Hematopoietic multipotent progenitor cell treated with erythropoietin and hydrocortisone succinate and interleukin-3 and kit ligand, for 4 days (in vitro differentiated cells): ENCODE measurements at regions not wholly inside any gene's neighbourhood (a gene's known extent, or its start where the extent isn't known, plus 50 kb on each side); places are given as distances from the start of the nearest gene placed in this dataset.
"Not testable (repeated sequence)": the region's sequence is repeated elsewhere in the genome, so short reads cannot be mapped to it uniquely, and the experiment has no call there.

Experiments
- DNase-seq: peaks from one replicate; pipeline ENCODE4 v3.0.0-alpha.2; 2015

DNA sequence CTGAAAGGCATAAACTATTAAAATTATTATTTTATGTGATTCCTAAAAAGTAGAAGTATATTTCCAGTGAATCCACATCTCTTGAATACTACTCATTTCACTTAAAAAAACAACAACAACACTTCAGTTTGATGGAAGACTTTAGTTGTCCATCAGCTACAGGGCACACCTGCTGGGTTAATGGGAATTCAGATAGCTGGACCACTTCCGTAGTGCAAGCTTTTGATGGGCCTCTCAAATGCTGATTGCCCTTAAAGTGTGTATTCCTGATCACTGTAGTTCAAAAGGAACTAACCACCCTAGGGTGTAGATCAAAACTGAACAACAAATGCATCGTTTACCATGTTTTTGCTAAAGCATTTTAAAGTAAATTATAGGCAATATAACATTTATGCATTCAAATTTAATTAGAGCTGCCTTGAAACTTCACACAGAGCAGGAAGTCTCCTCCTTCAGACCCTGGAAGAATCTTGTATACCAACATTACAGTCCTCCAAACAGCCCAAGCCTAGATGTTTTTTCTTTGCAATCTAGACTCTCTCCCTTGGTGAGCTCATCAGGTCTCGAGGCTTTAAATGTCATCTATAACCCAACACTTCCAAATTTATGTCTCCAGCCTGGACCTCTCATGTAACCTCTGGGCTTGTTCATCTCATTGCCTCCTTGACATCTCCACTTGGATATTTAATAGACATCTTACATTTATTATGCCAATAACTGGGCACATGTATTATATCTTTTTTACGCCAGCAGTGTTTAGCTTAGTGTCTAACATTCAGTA lies 510.1 kb upstream of the SLC39A10 start:
- no peak for DNase-seq

DNA sequence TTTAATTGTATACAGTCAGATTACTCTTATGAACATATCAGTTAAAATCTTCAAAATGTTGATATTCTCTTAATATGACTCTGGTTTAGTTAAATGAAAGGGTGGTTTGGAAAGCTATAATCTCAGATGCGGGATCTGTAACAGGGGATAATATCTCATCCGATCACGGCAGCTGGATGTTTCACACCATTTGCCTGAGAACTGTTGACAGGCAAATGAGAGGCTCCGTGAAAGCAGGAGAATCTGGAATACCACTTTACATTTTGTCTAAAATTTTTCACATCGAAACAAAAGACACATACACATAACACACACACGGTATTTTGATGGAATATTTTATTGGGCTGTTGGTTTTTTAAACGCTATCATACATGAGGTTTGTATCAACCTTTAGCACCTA lies 518.6 kb upstream of the SLC39A10 start:
- DNase-seq: no peak

DNA sequence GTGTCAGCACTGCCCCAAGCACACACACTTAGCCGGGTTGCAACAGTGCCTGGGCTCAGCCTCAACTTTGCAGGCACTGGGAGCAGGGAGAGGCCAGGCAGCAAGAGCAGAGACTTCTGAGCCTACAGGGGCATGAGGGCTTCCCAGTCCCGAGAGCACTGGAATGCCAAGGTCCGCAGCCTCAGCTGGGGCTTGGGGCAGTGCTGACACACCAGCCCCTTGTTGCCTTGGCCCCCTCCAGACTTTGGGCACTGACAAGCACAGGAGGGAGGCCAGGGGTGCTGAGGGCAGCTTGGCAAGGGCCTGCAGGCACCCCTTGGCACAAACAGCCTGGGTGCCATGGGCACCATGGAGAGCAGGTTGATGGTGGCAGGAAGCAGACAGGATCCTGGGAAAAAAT lies 531.1 kb upstream of the SLC39A10 start:
- not testable (repeated sequence) for DNase-seq

DNA sequence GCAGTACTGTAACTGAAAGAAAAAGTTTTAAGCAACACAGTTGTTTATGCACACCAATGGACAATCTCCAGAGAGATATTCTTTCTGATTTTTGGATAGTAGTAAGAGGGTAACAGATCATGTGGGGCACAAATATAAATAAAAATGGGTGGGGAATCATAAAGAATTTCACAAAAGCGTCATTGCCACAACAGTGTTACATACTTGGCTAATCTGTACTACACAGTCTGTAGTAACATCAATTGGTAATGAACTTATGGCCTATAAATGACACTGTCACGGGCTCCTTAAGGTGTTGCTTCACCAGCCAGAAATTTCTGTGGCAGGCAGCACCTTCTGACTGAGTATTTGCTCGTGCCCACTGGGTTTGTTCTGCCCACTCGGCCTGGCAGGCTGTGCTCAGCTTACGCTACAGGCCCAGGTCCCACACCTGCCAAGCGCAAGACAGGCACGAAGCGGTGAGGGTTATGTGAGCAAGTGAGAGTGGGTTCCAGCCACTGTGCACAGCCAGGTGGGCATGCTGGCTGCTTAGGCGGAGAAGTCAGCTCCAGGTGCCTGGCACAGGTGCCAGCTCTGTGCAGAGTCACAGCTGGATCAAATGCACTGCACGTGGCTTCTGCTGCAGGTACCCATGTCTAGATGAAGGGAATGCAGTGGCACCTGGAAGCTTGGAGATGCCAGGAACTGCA lies 532.5 kb upstream of the SLC39A10 start:
- no peak for DNase-seq

DNA sequence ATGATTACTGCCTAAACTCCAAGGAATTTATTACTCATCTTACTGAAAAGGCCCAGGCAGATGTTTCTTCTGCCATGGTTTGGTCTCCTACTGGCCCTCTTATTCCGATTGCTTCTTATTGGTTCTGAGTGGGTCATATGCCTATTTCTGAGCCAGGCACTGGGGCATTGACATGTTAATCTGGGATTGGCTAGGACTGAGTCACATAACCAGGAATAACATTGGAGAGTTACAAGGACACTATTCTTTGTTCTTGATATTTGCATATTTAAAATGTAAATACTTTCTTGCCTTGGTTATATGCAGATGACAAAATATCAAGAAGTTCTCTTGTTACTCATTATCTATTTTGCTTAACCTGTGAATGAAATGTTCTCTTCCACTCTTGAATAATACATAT lies 534.4 kb upstream of the SLC39A10 start:
- DNase-seq: no peak

DNA sequence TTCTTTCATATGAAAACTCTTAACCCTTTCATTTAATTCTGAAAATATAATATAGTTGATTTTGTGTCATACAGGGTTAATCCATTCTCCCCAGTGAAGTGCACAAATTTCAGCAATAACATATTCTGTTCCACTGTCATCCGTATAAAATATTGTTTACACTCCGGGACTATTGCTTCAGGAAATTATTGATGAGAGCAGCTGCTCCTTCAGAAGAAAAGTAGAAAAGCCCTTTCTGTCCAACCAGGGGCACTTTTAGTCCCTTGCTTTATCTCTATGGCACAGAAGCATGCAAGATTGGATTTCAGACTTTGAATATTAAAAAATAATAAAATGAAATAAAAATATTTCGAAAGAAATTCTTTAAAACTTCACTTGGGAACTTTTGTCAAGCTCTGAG lies 535.7 kb upstream of the SLC39A10 start:
- DNase-seq: no peak

DNA sequence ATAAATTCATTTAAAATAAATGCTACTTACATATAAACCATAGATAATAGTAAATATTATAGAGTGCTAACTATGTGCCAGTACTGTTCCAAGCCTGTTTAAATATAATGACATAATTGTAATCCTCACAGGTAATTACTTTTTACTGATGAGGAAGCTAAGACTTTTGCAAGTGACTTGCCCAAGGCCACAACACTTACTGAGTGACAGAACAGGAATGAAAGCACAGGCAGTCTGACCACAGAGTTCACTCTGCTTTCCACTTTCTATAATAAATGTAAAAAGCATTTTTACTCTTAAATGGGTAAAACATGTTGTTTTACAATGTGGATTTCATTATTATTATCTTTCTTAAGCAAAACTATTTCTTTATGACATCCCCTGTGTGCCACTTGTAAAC lies 537.8 kb upstream of the SLC39A10 start:
- no peak for DNase-seq

DNA sequence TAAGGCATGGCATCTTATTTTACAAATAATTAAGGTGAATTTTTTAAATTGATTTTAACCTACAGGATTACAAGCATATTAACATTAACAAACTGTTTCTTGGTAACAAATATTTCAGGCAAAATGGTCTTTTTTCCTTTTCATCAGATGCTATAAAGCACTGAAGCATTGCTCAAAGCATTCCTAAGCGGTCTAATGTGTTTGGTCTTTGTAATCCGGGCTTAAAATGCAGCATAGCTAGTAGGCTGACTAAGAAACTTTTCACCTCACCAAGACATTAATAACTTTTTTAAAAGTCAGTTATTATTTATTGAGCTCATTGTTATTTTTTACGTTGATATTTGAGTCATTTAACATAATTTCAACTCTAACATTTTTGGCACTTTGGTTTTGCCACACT lies 538.8 kb upstream of the SLC39A10 start:
- no peak for DNase-seq

DNA sequence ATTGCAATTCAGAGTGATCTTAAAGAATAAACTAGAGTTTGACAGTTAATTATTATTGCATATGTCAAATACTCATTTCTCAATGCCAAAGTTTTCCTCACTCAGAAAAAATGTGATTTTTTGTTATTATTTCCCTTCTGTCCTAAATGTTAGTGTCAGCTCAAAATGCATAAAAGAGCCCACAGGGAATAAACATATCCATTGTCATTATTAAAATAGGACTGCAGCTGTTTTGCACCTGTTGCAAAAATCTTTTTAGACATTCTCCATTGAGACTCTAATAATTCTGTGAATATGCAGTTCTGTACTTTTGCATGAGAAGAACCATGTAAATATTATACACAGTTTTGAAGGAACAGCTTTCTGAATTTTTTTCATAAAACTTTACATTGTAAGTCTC lies 540.0 kb upstream of the SLC39A10 start:
- no peak for DNase-seq

DNA sequence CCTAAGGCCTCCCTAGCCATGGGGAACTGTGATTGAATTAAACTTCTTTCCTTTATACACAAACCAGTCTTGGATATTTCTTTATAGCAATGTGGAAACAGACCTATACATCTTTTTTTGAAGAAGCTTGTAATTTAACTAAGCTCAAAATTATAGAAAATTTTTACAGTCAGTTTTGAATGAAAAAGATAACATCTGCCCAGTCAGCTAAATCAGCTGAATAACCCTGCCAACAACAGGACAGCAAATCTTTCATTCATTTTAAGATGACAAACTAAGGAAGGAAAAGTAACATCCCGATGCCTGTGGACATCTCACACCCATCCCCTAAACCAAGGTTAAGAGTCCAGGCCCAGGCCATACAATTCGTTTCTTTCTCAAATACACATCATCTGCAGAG lies 541.3 kb upstream of the SLC39A10 start:
- no peak for DNase-seq

DNA sequence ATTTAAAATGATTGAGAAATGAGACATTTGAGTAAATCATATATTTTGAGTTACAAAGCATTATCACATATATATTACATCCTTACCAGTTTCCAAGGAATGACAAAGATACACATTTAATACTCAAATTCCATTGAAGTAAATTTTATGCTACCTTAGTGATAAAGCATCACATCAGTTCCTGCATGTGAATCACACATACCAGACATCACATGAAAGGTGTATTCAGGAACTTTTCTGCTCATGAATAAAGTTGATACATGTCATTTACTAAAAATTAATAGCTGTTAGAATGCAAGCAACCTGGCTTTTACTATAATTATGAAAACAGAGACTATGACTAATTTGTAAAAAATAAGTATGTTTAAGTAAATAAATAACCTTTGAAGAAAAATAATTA lies 548.8 kb upstream of the SLC39A10 start:
- DNase-seq: no peak

DNA sequence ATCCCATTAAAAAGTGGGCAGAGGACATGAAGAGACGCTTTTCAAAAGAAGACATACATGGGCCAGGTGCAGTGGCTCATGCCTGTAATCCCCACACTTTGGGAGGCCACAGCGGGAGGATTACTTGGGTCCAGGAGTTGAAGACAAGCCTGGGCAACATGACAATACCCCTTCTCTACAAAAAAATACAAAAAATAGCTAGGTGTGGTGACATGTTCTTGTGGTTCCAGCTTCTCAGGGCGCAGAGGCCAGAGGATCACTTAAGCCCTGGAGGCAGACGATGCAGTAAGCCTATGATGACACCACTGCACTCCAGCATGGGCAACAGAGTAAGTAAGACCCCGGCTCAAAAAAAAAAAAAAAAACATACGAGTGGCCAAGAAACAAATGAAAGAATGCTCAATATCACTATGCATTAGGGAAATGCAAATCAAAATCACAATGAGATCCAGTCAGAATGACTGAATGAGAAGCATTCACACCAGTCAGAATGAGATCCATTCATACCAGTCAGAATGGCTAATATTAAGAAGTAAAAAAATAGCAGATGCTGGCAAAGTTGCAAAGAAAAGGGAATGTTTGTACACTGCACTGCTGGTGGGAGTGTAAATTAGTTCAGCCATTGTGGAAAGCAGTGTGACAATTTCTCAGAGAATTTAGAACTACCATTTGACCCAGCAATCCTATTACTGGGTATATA lies 550.2 kb upstream of the SLC39A10 start:
- no peak for DNase-seq

DNA sequence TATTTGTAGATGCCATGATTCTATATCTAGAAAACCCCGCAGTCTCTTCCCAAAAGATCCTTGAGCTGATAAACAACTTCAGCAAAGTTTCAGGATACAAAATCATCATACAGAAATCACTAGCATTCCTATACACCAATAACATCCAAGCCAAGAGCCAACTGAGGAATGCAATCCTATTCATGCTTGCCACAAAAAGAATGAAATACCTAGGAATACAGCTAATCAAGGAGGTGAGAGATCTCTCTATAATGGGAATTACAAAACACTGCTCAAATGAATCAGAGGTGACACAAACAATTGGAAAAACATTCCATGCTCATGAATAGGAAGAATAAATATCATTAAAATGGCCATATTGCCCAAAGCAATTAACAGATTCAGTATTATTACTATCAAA lies 551.4 kb upstream of the SLC39A10 start:
- DNase-seq: no peak

DNA sequence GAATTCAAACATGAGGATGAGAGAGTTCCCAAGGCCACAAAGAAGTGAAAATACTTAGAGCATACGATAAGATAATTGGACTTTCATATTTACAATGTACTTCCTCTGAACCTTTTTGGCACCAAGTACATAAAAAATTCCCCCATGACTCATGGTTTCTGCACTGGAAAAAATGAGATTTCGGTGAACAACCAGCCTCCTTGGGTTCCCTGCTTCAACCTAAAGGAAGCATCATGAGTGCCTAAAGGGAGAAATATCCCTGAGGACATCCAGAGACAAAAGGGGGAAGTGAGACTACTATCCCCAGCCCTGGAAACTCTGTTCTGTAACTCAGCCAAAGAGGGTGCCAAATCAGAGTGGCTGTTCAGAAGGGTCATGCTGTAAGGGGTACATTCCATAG lies 562.7 kb upstream of the SLC39A10 start:
- no peak for DNase-seq

DNA sequence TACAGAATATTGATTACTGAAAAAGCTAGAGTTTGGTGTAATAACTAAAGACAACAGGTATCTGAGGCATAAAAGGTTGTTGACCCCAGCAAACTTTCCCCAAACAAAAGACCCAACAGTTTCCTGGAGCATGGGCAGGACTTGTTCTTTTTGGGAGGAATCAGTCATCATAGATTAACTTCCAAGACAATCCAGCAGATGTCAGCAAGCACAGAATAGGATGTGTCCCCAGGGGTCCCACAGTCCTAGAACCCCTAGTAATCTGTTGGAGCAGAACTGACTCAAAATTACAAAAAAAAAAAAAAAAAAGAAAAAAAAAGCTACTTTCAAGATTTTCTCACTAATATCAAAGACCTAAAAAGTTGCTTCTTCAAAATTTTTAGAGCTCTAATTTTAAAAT lies 564.7 kb upstream of the SLC39A10 start:
- DNase-seq: peak; percentile 3

DNA sequence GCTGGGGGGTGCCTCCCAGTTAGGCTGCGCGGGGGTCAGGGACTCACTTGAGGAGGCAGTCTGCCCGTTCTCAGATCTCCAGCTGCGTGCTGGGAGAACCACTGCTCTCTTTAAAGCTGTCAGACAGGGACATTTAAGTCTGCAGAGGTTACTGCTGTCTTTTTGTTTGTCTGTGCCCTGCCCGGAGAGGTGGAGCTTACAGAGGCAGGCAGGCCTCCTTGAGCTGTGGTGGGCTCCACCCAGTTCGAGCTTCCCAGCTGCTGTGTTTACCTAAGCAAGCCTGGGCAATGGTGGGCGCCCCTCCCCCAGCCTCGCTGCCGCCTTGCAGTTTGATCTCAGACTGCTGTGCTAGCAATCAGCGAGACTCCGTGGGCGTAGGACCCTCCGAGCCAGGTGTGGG lies 584.2 kb upstream of the SLC39A10 start:
- DNase-seq: not testable (repeated sequence)

DNA sequence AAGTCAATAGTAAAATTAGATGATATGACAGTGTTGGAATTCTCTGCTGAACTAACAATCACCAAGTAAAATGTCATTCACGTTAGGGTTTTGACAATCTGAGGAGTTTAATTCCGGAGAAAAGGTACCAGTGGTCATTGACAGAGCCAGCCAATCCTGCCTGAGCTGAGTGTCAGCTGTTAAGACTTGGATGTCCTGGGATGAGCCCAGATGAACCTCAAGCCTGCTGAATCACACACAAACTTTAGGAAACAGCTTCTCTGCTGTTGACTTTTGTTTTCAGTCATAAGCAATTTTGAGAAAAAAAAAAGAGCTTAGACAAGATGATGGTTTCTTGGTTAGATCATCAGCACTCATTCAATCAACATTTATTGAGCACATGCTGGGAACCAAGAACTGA lies 600.0 kb upstream of the SLC39A10 start:
- DNase-seq: no peak

DNA sequence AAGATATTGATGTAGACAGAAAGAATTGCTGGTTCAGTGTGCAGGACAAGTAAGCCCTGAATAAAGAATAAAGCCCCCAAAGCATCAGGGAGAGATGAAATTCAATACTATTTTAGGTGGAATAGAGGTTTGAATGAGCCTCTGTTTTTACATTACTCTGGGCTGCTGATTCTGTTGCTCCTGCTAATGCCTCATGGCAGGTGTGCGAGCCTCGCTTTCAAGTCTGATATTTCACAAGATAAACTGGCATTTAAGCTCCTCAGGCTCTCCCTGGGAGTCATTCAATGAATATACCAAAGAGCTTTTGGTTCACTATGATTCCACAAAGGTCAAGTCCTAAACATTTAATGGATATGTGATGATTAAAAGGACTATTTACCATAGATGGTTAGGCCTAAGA lies 601.0 kb upstream of the SLC39A10 start:
- DNase-seq: no peak

DNA sequence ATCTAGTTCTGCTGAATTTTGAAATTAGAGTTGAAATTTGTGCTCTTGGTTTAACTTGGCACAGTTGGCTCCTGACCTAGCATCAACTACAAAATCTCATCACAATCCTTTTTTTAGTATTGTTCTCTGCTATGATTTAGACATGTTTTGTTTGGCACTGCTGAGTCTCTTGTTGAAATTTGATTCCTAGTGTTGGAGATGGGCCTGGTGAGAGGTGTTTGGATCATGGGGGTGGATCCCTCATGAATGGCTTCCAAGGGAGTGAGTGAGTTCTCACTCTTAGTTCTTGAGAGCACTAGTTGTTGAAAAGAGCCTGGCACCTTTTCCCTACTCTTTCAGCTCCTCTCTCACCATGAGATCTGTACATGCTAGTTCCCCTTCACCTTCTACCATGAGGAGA lies 605.6 kb upstream of the SLC39A10 start:
- DNase-seq: no peak

DNA sequence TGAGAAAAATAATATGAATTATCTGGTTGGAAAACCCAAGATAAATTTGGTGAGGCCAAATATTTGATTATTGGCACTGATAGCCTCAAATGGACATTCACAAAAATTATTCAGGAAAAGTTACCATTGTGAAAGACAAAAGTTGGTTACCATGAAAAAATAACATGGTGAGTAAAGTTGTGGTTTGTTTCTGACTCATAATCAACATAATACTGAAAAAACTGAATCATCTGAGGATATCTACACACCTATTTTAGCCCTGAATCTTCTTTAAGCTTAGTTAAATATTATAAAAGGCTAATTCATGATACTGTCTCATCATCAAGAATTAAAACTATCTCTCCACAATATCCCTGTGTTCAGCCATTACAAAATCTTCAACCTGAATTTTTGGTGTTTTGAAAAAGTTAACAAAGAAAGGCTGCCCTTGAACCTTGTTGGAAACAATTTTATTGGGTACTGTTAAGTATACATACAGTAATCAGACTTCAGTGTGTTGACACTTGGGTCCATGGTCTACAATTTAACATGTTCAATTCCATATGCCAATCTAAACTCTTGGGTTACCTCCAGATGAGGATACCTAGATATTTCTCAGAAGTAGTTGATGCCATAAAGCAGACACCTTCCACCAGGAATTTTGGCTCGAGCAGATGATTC lies 607.5 kb upstream of the SLC39A10 start:
- DNase-seq: no peak

DNA sequence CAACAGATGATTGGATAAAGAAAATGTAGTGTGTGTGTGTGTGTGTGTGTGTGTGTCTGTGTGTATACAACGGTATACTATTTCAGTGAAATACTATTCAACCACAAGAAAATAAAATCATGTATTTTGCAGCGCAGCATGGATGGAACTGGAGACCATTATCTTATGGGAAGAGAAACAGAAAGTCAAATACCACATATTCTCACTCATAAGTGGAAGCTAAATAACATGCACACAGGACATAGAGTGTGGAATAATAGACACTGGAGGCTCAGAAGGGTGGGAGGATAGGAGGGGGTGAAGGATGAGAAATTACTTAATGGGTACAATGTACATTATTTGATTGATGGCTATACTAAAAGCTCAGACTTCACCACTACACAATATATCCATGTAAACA lies 609.1 kb upstream of the SLC39A10 start:
- no peak for DNase-seq

DNA sequence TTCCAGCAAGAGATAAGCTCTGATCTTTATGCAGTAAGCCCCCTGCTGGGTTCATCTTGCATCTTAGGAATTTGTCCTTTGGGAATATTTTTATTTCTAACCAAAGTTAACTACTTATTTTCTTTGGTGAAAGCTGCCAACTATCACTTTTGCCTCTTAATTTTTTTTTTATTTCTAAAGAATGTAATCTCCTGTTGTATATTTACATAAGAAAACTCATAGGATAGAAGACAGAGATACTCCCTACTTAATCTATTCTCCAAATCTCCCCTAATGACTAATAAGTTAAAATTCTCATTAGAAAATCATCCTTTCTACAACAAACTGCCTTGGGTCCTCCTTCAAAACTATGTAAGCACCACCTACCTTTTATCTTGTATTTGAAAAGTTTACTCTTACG lies 612.2 kb upstream of the SLC39A10 start:
- DNase-seq: no peak

DNA sequence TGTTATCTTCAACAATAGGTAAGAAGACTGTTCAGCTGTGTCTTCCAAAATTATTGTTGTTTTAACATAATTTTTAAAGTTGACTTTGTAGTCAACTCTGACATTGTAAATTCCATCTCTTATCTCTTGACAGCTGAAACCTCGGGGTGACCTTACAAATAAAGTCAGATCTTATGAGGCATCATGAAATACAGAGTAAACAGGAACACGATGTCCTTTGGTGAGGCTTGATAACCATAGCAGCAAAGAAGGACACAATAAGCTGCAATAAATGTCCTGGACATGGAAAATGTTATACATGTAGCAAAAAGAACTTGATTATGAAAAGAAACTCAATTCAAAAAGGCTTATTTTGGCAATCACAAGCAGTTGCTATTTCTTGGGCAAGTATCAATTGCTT lies 618.9 kb upstream of the SLC39A10 start:
- DNase-seq: no peak

DNA sequence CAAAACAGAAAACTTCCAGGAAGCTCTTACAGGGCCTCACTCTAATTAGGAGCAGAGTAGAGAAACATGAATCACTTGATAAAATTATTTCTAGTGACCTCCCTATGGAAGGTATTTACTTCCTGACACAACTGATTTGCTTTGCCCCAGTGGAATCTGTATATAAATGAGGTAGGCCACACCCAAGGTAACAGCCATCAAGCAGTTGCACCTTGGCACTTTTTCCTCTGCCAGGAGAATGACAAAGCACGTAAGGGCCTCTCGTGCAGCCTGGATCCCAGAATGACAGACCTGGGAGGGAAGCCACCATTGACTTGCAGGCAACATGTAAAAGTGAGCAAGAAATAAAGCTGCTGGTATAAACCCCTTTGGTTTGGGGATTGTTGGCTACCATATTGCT lies 620.0 kb upstream of the SLC39A10 start:
- no peak for DNase-seq
